ENCODE measurements at regions not wholly inside any gene's neighbourhood (a gene's known extent, or its start where the extent isn't known, plus 50 kb on each side); places are given as distances from the start of the nearest gene placed in this dataset.

- WGBS, 2 donors = 63 to 67% methylated on average over 1 of the region's 1 CpG
- no peak for TF ChIP-seq CTCF (IDR thresholded peaks at IDR 0.05)
- Histone ChIP-seq H3K4me3 (no peak overlapping the region), H3K27ac (no peak overlapping the region), H3K9me3 (peaks cover 0 to 11% (median 0%) of the 10 kb centered on the region in 11 donors), H3K27me3 (no peaks in the 10 kb centered on the region), H3K4me1 (no peaks in the 10 kb centered on the region), H3K36me3 (no peaks in the 10 kb centered on the region)
- ATAC-seq = no peak
- DNase-seq = no peak
- intact Hi-C loops (cut with DNase I) = no loop called here
These were observed 240.2 kb upstream of the CNTNAP2 start for GRCh38 chr7:145876376-145876775.

- TF ChIP-seq CTCF (IDR thresholded peaks at IDR 0.05) = no peak
- ATAC-seq (no peak), DNase-seq (no peak)
- intact Hi-C loops (cut with DNase I) = no loop called here
- no peaks in the 10 kb centered on the region for H3K36me3 ChIP-seq
- no peak overlapping the region for H3K27ac ChIP-seq
- no peak overlapping the region for H3K4me3 ChIP-seq
- H3K9me3 ChIP-seq = peaks cover 0 to 6% (median 0%) of the 10 kb centered on the region in 11 donors
- H3K4me1 ChIP-seq = no peaks in the 10 kb centered on the region
- H3K27me3 ChIP-seq = no peaks in the 10 kb centered on the region
These were observed 241.3 kb upstream of the CNTNAP2 start for GRCh38 chr7:145875267-145875666.

- Histone ChIP-seq H3K27ac (no peak overlapping the region), H3K27me3 (no peaks in the 10 kb centered on the region), H3K4me3 (no peak overlapping the region), H3K36me3 (no peaks in the 10 kb centered on the region), H3K4me1 (no peaks in the 10 kb centered on the region), H3K9me3 (peaks cover 0 to 48% (median 11%) of the 10 kb centered on the region in 11 donors)
- DNase-seq (no peak), ATAC-seq (no peak)
- 80 to 89% methylated on average over 2 of the region's 2 CpGs for WGBS, 2 donors
- intact Hi-C loops (cut with DNase I) = no loop called here
- TF ChIP-seq CTCF (IDR thresholded peaks at IDR 0.05) = no peak
These were observed 247.7 kb upstream of the CNTNAP2 start for GRCh38 chr7:145868935-145869334.

GRCh38 chr7:145862212-145862611 lies 254.4 kb upstream of the CNTNAP2 start:
- H3K36me3 ChIP-seq = no peaks in the 10 kb centered on the region
- no peak for ATAC-seq
- WGBS, 2 donors = 71 to 73% methylated on average over 5 of the region's 5 CpGs
- H3K27ac ChIP-seq = no peak overlapping the region
- intact Hi-C loops (cut with DNase I) = no loop called here
- no peak for TF ChIP-seq CTCF (IDR thresholded peaks at IDR 0.05)
- no peaks in the 10 kb centered on the region for H3K4me1 ChIP-seq
- H3K27me3 ChIP-seq = no peaks in the 10 kb centered on the region
- no peak for DNase-seq
- H3K4me3 ChIP-seq = no peak overlapping the region
- H3K9me3 ChIP-seq = peaks cover 0 to 32% (median 7%) of the 10 kb centered on the region in 11 donors

- TF ChIP-seq CTCF (IDR thresholded peaks at IDR 0.05) = no peak
- H3K27ac ChIP-seq = no peak overlapping the region
- H3K4me1 ChIP-seq = no peaks in the 10 kb centered on the region
- no peaks in the 10 kb centered on the region for H3K27me3 ChIP-seq
- intact Hi-C loops (cut with DNase I) = no loop called here
- H3K4me3 ChIP-seq = no peak overlapping the region
- H3K36me3 ChIP-seq = no peaks in the 10 kb centered on the region
- no peak for ATAC-seq
- H3K9me3 ChIP-seq = peaks cover 0 to 28% (median 0%) of the 10 kb centered on the region in 11 donors
- no peak for DNase-seq
- WGBS, 2 donors = 67% methylated on average over 1 of the region's 1 CpG
These were observed 255.8 kb upstream of the CNTNAP2 start for GRCh38 chr7:145860809-145861208.

Measured in heart right ventricle (tissue), 16 donors.